CD4-positive, alpha-beta T cell treated with Interferon alpha-2 for 1 hour (primary cell): ENCODE measurements at regions not wholly inside any gene's neighbourhood (a gene's known extent, or its start where the extent isn't known, plus 50 kb on each side); places are given as distances from the start of the nearest gene placed in this dataset.

Experiments
- DNase-seq, 2 donors: peaks; one replicate each; pipeline ENCODE4 v3.0.0-alpha.2; 2020 to 2022

- DNase-seq: no peak
Measured at GRCh38 chr4:171130256-171130801, 682.9 kb upstream of the GALNTL6 start.

- DNase-seq: no peak
Measured at GRCh38 chr4:171118091-171118490, 695.1 kb upstream of the GALNTL6 start.

- DNase-seq: no peak
Measured at GRCh38 chr4:171117457-171117856, 695.7 kb upstream of the GALNTL6 start.

GRCh38 chr4:171101845-171102244, 711.4 kb upstream of the GALNTL6 start:
- DNase-seq: no peak

GRCh38 chr4:171087089-171087488, 726.1 kb upstream of the GALNTL6 start:
- DNase-seq: no peak

- no peak for DNase-seq
Measured at GRCh38 chr4:171067422-171067821, 745.8 kb upstream of the GALNTL6 start.

GRCh38 chr4:171049380-171049779, 763.8 kb upstream of the GALNTL6 start:
- DNase-seq: no peak

- no peak for DNase-seq
Measured at GRCh38 chr4:171042989-171043524, 770.1 kb upstream of the GALNTL6 start.

- DNase-seq: no peak
Measured at GRCh38 chr4:171035909-171036308, 777.3 kb upstream of the GALNTL6 start.

- DNase-seq: no peak
Measured at GRCh38 chr4:171031338-171031737, 781.9 kb upstream of the GALNTL6 start.

GRCh38 chr4:171025776-171026175, 787.4 kb upstream of the GALNTL6 start:
- DNase-seq: no peak

- DNase-seq: no peak
Measured at GRCh38 chr4:171025343-171025742, 787.9 kb upstream of the GALNTL6 start.

- no peak for DNase-seq
Measured at GRCh38 chr4:171024720-171025303, 788.4 kb upstream of the GALNTL6 start.

- no peak for DNase-seq
Measured at GRCh38 chr4:171022824-171023230, 790.4 kb upstream of the GALNTL6 start.

GRCh38 chr4:171017593-171017992, 795.6 kb upstream of the GALNTL6 start:
- DNase-seq: no peak

- DNase-seq: no peak
Measured at GRCh38 chr4:171016145-171016544, 797.1 kb upstream of the GALNTL6 start.

GRCh38 chr4:171015441-171015840, 797.8 kb upstream of the GALNTL6 start:
- DNase-seq: no peak

GRCh38 chr4:171007618-171008390, 805.4 kb upstream of the GALNTL6 start:
- no peak for DNase-seq

- no peak for DNase-seq
Measured at GRCh38 chr4:171002246-171002645, 811.0 kb upstream of the GALNTL6 start.

- DNase-seq: no peak
Measured at GRCh38 chr4:170990989-170991589, 822.1 kb upstream of the GALNTL6 start.

GRCh38 chr4:170988446-170988845, 824.8 kb upstream of the GALNTL6 start:
- DNase-seq: no peak

- DNase-seq: no peak
Measured at GRCh38 chr4:170979736-170980135, 833.5 kb upstream of the GALNTL6 start.

GRCh38 chr4:170978990-170979389, 834.2 kb upstream of the GALNTL6 start:
- no peak for DNase-seq

- no peak for DNase-seq
Measured at GRCh38 chr4:170949084-170949483, 859.3 kb upstream of the AADAT start.
